NAMALWA (cell line): ENCODE measurements at regions not wholly inside any gene's neighbourhood (a gene's known extent, or its start where the extent isn't known, plus 50 kb on each side); places are given as distances from the start of the nearest gene placed in this dataset.
"Not testable (repeated sequence)": the region's sequence is repeated elsewhere in the genome, so short reads cannot be mapped to it uniquely, and the experiment has no call there.

ENCODE experiments used
- DNase-seq: peaks from one replicate; pipeline ENCODE4 v3.0.0-alpha.2; 2015; ENCODE audit warnings: low spot score

- DNase-seq = no peak
Observed at GRCh38 chr17:6255322-6255721, 179.6 kb downstream of the AIPL1 start.

GRCh38 chr17:6254036-6254435 is 180.9 kb downstream of the AIPL1 start:
- DNase-seq = no peak

GRCh38 chr17:6251640-6252039 is 181.5 kb downstream of the WSCD1 start:
- not testable (repeated sequence) for DNase-seq

GRCh38 chr17:6249732-6250131 is 179.6 kb downstream of the WSCD1 start:
- no peak for DNase-seq

DNA sequence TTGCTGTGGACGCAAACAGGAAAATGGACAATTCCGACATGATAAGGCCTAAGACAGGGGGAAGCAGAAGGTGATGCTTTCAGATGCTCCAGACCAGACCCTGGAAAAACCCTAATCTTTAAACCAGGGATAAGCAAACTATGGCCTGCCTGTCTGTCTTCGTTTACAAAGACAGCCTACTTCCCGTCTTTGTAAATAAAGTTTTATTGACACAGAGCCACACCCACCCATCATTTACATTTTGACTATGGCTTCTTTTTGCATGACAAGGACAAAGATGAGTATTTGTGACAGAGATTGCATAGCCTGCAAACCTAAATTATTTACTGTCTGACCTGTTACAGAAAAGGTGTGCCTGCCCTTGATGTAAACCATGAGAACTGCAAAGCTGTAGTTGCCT is 177.9 kb downstream of the WSCD1 start:
- DNase-seq = no peak

DNA sequence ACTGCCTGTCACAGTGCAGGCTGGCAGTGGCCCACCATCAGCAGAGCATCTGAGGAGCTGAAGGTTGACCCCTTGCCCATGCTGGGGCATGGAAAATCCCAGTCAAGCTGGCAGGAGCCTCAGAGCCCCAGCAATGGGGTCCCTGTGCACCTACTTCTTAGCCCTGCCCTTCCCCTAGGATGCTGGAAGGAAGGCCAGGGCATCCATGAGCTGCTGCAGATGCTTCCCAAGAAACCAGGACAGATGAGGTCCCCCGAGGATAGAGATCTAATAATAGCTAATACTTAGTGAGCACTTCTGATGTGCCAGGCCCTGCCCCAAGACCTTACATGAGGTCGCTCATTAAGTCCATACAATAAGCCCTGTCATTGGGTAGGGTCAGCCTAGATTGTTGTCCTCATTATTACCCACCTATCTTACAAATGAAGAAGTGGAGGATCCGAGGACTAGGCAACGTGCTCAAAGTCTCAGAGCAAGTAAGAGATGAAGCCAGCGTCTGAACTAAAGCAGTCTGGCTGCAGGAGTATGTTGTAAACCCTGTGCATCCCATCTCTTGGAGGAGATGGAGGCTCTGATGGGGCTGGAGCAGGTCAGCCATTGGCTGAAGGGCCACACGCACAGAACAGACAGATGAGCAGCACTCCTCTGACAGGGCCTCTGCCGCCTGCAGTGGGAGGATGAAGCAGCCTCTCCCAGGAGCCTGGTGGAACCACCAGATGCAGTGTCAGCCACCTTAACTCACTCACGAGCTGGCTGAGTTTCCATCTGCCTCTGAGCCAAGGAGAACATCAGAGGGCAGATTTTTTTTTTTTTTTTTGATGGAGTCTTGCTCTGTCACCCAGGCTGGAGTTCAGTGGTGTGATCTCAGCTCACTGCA is 175.4 kb downstream of the WSCD1 start:
- DNase-seq = no peak

- no peak for DNase-seq
Observed at GRCh38 chr17:6244796-6245195, 174.6 kb downstream of the WSCD1 start.

DNA sequence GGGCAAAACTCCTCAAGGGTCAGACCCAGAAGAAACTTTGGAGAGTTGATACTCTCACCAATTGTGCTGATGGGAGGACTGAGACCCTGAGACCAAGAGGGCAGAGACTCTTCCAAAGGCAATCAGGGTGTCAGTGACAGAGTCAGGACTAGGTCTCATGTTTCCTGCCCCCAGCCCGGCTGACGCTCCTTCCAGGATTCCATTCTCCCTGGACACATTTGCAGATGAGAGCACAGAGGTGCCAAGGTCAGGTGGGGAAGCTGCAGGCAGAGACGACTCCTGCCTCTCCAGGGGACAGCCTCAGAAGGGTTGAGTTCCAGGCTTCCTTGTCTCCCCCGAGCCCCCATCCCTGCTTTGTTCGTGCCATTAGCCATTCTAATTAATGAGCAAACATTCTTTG is 174.1 kb downstream of the WSCD1 start:
- DNase-seq = no peak

- no peak for DNase-seq
Observed at GRCh38 chr17:6243186-6243585, 173.0 kb downstream of the WSCD1 start.

GRCh38 chr17:6241996-6242395 is 171.8 kb downstream of the WSCD1 start:
- DNase-seq = no peak

DNA sequence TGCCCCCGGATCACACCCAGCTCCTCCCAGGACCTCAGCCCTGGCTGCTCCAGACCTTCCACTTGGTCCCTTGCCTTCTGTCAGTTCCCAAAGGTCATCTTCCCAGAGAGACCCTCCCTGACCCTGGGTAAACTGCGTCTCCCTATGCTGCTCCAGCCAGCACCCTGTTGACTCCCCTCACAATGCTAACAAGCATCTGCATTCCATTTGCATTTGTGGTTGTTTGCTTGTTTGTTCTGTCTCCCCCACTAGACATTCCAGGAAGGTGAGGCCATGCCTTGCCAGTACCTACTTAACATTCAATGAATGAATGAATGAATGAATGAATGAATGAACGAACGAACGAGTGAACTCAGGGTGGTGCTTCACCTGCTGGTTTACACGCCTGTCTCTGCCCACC is 171.2 kb downstream of the WSCD1 start:
- no peak for DNase-seq

DNA sequence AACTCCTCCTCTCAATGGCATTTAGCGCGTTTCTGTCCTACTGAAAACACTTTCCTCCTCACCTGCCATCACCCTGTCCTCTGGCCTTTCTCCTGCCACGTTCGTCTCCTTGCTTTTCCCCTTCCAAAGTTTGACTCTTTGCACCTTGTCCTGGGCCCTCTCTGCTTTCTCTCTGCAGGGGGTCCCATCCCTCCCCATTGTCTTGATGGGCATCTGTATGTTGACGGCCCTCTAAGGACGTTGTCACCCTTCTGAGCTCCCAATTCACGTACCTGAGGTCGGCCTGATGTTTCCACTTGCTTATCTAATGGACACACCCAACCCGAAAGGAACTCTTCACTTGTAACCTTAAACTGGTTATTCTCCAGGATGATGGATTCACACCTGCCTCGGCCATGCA is 170.4 kb downstream of the WSCD1 start:
- no peak for DNase-seq

DNA sequence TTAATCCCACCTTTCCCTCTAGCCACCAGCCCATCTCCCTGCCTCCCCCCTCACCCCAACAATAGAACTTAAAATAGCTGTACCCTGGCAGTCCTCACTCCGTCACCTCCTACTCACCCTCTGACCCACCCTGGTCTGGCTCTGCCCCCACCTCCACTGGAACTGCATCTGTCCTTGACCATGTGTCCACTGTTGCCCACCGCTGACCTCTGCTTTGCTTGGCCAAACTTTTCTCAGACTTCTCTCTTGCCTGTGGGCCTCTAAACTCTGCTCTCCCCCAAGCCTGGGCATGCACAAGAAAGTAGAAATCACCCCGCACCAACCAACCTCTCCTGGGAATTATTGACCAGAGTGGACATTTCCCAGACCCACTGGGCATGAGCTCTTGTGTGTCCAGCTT is 169.8 kb downstream of the WSCD1 start:
- DNase-seq = no peak

DNA sequence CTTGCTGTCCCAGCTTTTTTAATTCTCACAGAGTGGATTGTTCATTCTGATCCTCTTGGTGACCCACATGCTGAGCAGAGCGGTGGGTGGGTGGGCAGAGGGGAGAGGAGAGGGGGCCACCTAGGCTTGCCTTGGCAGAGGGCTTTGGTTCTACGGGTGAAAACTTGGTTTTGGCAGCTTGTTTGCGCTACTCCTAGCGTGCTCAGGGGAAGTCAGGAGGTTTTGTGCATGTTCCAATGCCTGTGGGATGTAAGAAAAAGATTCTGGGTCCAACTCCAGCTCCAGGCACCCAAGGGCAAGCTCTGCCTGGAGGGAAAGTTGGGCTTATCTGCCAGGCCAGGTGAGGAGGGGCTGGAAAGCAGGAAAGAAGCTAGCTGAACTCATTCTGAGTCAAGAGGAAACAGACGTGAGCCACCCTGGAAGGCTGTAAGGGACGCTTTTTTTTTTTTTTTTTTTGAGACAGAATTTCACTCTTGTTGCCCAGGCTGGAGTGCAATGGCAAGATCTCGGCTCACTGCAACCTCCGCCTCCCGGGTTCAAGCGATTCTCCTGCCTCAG is 169.1 kb downstream of the WSCD1 start:
- DNase-seq = no peak

DNA sequence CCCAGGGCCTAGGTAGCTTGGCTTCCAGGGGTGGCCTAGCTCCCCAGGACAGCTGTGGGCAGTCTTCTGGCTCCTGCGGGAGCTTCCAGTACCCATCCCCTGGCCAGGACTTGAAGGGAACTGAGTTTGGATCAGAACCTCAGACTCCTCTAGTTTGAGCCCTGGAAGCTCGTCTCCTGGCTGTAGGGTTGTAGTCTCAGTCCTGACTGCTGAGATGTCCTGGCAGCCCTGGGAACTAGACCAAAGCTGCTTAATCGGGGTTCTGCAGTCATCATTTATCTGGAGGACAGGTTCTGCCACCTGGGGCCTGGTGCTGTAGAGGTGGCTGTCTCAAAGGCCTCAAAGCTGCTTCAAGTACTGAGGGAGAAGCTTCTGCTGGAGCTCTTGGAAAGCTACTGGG is 163.7 kb downstream of the WSCD1 start:
- DNase-seq = no peak

GRCh38 chr17:6233339-6233738 is 163.2 kb downstream of the WSCD1 start:
- no peak for DNase-seq

- no peak for DNase-seq
Observed at GRCh38 chr17:6232732-6233101, 162.5 kb downstream of the WSCD1 start.

DNA sequence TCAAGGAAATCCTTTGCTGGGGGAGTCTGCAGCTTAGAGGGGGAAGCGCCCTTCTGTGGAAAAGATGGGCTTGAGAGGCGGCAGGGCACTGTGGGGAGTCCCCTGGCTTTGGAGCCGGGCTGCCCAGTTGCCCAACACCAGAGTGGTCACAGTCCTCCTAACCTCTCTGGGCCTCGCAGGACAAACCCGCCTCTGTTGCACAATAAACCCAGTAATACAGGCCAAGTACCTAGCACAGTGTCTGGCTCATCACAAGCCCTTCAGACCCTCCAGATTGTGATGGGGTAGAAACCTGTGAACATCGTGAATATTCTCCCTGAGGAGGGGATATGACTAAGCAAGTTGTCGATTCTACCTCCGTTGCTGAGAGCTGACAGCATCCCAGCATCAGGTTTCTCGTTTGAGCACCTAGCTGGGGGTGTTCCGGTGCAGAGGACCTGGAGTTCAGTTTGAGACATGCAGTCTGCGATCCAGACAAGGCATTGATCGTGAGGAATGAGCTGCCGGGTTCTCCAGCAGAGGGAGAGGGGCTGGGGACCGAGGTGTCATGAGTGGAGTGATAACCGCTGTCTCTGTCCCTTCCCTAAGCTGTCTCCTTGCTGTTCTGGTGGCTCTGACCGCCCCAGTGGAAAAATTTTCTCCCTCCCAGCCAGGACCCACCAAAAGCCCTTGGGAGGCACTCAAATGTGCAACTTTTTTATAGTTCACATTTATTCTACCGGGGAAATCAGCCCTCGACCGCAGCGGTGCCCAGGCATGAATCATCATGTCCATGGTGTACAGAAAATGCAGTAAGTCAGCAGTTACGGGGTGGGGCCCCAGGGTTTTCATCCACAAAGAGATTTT is 161.9 kb downstream of the WSCD1 start:
- DNase-seq = no peak

GRCh38 chr17:6231465-6231864 is 161.3 kb downstream of the WSCD1 start:
- DNase-seq = no peak

DNA sequence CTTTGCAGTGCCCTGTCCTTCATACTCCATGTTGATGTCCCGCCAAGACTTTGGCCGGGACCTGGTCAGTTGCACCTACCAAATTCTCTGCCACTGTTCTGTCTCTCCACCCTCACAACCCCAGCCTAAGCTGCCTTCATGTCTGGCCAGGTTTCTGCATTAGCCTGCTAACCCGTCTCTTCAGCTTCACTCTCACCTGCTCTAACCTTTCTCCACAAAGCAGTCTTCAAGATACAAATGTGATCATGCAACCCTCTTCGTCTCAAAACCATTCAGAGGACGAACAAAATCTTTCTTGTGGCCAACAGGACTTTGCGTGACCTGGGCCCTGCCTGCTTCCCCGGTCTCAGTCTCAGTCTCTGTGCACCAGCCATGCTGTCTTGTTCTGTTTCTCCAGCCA is 148.2 kb downstream of the WSCD1 start:
- DNase-seq = no peak

- DNase-seq = no peak
Observed at GRCh38 chr17:6215071-6216035, 145.2 kb downstream of the WSCD1 start.

DNA sequence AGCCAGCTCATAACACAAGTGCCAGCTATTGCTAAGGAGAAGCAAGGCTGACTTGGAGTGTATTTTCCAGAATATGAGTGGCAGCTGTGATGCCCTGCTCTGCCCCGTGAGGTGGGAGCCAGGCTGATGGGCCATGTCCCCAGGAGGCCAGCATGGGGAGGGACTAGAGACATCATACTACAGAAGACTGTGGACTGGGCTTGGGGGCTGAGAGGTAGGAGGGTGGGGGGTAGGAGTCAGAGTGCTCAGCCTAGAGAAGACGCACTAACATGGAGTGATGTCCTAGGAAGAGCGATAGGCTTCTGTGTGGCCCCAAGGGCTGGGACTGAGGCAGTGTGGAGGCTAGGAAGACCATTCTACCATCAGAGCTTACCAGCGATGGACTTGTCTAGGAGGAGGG is 143.7 kb downstream of the WSCD1 start:
- DNase-seq = no peak
